SK-N-MC (cell line): ENCODE measurements at regions not wholly inside any gene's neighbourhood (a gene's known extent, or its start where the extent isn't known, plus 50 kb on each side); places are given as distances from the start of the nearest gene placed in this dataset.

ENCODE experiments used
- DNase-seq: peaks from one replicate; pipeline ENCODE4 v3.0.0-alpha.2; 2011; ENCODE audit warnings: low read depth, low spot score
- H3K27ac ChIP-seq: fragments of 200-600 bp; sonication (generic); 2 replicates; pipeline ENCODE4 v1.5.1; 2016; ENCODE audit warnings: mixed run types
- H3K36me3 ChIP-seq: fragments of 200-600 bp; sonication (generic); 2 replicates; pipeline ENCODE4 v1.6.1; 2017; ENCODE audit warnings: antibody characterized with exemption, low read length, mixed read lengths; ENCODE audit not compliant: insufficient read depth
- H3K4me3 ChIP-seq: fragments of 200-600 bp; sonication (generic); 2 replicates; pipeline ENCODE4 v1.5.1; 2016
- H3K9ac ChIP-seq: fragments of 200-600 bp; sonication (generic); 2 replicates; pipeline ENCODE4 v1.8.0; 2017; ENCODE audit warnings: mixed run types, mixed read lengths; ENCODE audit not compliant: insufficient read length
- H3K9me3 ChIP-seq: fragments of 200-600 bp; sonication (generic); 2 replicates; pipeline ENCODE4 v1.6.1; 2017; ENCODE audit warnings: low read depth, mild to moderate bottlenecking, antibody characterized with exemption, low read length, moderate library complexity, mixed read lengths
- EZH2 ChIP-seq: fragments of 200-600 bp; sonication (generic); IDR thresholded peaks from one replicate; pipeline ENCODE4 v1.6.1; 2017; ENCODE audit warnings: antibody characterized with exemption
- FOXP2 ChIP-seq: optimal IDR thresholded peaks from 2 replicates; pipeline ENCODE3; 2011; ENCODE audit warnings: mild to moderate bottlenecking, moderate library complexity; ENCODE audit not compliant: insufficient read depth; ENCODE audit errors: extremely low read length, control extremely low read depth
- POLR2AphosphoS5 ChIP-seq: IDR thresholded peaks from 2 replicates; pipeline ENCODE4 v1.6.1; 2012; ENCODE audit warnings: mild to moderate bottlenecking, low read depth, low read length, borderline replicate concordance

DNA sequence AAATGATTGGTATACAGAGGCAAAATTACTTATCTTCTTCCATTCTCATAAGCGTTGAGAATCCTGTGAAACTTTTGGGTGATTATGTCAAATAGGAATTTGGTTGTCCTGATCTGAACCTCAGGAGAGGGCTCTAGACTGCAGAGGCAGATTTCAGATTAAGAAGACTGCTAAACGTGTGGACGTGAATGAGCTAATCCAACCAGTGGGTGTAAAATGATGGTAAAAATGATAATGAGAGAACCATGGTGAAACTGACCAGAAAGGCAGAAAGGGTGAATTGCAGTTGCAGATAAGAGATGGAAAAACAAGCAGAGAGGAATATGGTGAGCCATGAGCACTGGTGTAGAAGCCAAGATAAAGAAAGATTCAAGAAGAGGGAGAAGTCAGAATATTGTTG, 1200.2 kb upstream of the CDH6 start:
- Histone ChIP-seq H3K4me3 (no peak overlapping the region), H3K9me3 (no peaks in the 10 kb centered on the region), H3K9ac (no peak overlapping the region), H3K36me3 (no peaks in the 10 kb centered on the region), H3K27ac (no peak overlapping the region)
- TF ChIP-seq POLR2AphosphoS5 (no peak), EZH2 (no peak), FOXP2 (no peak)
- DNase-seq: no peak

DNA sequence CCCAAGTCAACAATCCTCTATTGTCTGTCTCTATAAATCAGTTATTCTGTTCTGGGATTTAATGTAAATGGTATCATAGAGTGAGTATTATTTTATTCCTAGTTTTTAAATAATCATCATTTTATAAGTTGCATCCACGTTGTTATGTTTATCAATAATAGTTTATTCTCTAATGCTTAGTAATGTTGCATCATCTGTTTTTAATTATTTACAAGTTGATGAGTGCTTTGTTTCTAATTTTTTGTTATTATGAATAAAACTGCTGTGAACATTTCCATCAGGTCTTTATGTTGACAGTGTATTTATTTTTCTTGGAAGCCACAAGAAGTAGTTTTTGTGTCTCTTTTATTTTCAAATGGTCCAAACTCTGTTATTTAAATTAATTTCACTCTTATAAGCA, 1201.2 kb upstream of the CDH6 start:
- Histone ChIP-seq H3K36me3 (no peaks in the 10 kb centered on the region), H3K4me3 (no peak overlapping the region), H3K9me3 (no peaks in the 10 kb centered on the region), H3K9ac (no peak overlapping the region), H3K27ac (no peak overlapping the region)
- no peak for DNase-seq
- TF ChIP-seq POLR2AphosphoS5 (no peak), EZH2 (no peak)

DNA sequence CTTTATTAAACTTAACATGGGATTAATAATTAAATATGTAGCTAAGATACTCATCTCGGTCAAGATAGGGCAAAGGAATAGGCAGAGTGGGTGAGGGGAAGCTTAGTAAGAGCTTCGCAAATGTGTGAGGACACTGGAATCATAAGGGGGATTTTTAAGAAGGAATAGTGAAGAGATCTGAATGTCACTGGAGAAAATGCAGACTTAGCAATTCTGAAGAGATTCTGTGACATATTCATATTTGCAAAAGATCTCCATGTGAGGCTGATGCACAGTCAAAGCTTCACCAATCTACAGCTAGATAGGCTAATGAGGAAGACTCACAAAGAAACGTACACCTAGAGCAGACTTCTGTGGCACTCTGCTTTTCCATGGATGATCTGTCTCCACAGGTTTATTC, 1202.8 kb upstream of the CDH6 start:
- TF ChIP-seq EZH2: no peak
- TF ChIP-seq FOXP2: no peak
- no peak for TF ChIP-seq POLR2AphosphoS5
- Histone ChIP-seq H3K9ac (no peak overlapping the region), H3K36me3 (no peaks in the 10 kb centered on the region), H3K4me3 (no peak overlapping the region), H3K9me3 (no peaks in the 10 kb centered on the region), H3K27ac (no peak overlapping the region)
- DNase-seq: no peak

DNA sequence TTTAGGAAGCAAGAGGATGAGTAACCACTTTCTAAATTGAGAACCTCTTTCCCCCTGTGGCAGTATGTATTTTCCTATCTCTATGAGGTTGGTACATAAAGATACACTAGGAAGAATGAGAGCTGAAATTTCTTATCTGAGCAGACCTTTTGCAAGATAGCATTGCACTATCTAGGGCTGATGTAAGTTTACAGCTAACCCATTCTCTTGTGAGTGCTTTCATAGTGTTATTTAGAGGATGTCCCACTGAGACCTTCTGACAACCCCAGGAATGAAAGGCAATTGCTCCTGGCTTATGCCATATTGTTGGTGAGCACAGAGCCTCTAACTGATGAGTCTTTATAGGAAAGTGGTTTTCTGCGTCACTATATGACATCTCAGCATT, 1209.3 kb upstream of the CDH6 start:
- Histone ChIP-seq H3K4me3 (no peak overlapping the region), H3K9ac (no peak overlapping the region), H3K36me3 (no peaks in the 10 kb centered on the region), H3K27ac (no peak overlapping the region), H3K9me3 (no peaks in the 10 kb centered on the region)
- no peak for DNase-seq
- TF ChIP-seq FOXP2 (no peak), EZH2 (no peak), POLR2AphosphoS5 (no peak)

DNA sequence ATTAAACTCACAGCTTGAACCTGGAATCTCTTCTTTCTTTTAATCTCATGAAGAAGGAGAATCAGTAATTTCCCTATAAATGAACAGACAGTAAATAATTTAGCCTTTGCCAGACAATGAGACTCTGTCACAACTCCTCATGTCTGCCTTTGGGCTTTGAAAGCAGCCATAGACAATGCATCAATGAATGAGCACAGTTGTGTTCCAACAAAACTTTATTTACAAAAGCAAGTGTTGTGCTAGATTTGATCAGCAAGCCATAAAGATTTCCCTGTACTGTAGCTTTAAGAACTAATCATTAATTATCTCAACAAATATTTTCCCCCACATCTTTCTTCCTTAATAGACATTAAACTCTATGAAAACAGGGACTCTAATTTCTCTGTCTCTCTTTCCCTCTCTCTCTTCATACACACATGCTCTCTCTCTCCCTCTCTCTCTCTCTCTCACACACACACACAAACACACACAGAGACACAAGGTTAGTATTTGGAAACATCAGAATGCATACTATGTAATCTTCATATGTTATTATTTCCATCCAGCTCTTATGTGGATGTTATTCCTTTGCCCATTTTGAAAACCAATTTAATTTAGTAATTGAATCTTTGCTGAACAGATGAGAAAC, 1209.8 kb upstream of the CDH6 start:
- peak overlapping the region; percentile 62; the same call in 1 of the 2 replicates for H3K27ac ChIP-seq
- H3K36me3 ChIP-seq: no peaks in the 10 kb centered on the region
- H3K4me3 ChIP-seq: no peak overlapping the region
- TF ChIP-seq EZH2 (no peak), POLR2AphosphoS5 (no peak), FOXP2 (no peak)
- H3K9ac ChIP-seq: no peak overlapping the region
- no peak for DNase-seq
- H3K9me3 ChIP-seq: no peaks in the 10 kb centered on the region

DNA sequence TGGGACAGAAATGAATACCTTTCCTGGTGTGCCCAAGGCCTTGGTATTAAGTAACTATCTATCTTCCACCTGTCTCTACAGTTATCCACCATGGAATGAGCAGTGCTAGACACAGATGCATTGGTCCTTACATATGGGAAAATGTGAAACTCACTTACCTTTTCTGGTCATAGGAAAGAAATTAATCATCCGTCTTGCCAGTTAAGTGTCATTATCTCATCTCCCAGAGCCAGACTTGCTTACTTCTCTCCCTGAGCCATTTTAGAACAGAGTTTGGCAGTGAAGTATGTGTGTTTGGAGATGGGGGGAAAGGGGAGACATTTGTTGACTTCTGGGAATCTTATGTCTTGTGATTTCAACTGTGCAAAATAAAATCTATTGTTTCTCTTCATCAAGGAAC, 1211.0 kb upstream of the CDH6 start:
- Histone ChIP-seq H3K36me3 (no peaks in the 10 kb centered on the region), H3K27ac (no peak overlapping the region), H3K9me3 (no peaks in the 10 kb centered on the region), H3K9ac (no peak overlapping the region), H3K4me3 (no peak overlapping the region)
- DNase-seq: no peak
- no peak for TF ChIP-seq FOXP2
- no peak for TF ChIP-seq POLR2AphosphoS5
- TF ChIP-seq EZH2: no peak

DNA sequence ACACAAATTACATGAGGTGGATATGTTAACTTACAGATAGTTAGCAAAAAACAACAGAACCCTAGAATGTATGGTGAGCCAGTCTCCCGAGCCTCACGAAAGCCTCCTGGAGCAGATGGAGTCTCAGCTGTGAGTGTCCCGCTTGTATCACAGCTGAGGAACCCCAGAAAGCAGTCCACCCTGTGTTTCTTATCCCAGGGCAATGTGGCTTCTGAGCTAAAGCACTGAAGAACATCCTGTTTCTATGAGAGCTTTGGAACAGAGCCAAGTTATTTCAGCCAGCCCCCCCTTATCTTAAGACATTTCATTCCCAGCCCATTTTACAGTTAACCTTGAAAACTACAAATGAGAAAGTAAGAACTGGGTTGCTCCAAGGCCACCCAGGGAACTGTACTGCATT, 1220.9 kb upstream of the CDH6 start:
- TF ChIP-seq FOXP2 (no peak), EZH2 (no peak), POLR2AphosphoS5 (no peak)
- Histone ChIP-seq H3K36me3 (no peaks in the 10 kb centered on the region), H3K9ac (no peak overlapping the region), H3K27ac (no peak overlapping the region), H3K4me3 (no peak overlapping the region), H3K9me3 (no peaks in the 10 kb centered on the region)
- DNase-seq: no peak

DNA sequence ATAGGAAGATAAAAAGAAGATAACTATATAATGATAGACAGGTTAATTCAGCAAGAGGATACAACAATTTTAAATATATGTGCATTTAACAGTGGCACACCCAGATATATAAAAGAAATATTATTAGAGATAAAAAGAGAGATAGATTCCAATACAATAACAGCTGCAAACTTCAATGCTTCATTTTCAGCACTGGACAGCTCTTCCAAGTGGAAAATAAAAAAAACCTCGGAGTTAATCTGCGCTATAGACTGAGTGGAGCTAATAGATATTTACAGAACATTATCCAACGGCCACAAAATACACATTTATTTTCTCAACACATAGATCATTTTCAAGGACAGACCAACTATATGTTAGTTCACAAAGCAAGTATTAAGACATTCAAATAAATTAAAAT, 1229.5 kb upstream of the CDH6 start:
- Histone ChIP-seq H3K27ac (no peak overlapping the region), H3K36me3 (no peaks in the 10 kb centered on the region), H3K9me3 (no peaks in the 10 kb centered on the region), H3K4me3 (no peak overlapping the region), H3K9ac (no peak overlapping the region)
- DNase-seq: no peak
- TF ChIP-seq EZH2 (no peak), FOXP2 (no peak), POLR2AphosphoS5 (no peak)

DNA sequence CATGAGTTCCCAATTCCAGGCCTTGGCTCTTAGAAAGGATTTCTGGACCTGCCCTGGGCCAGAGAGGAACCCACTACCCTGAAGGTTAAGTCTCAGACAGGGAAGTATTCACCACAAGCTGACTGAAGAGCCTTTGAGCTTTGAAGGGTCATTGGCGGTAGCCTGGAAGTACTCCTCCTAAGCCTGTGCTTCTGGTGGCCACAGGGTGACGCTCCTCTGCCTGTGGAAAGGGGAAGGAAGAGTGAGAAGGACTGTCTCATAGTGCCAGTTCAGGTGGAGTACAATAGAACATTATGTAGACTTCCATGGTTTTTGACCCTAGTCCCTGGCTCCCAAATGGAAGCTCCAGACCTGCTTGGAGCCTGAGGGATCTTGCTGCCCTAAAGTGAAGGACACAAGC, 1233.2 kb upstream of the CDH6 start:
- no peak for TF ChIP-seq FOXP2
- no peaks in the 10 kb centered on the region for H3K36me3 ChIP-seq
- H3K9ac ChIP-seq: no peak overlapping the region
- no peaks in the 10 kb centered on the region for H3K9me3 ChIP-seq
- H3K4me3 ChIP-seq: no peak overlapping the region
- H3K27ac ChIP-seq: no peak overlapping the region
- DNase-seq: no peak
